ENCODE measurements at regions not wholly inside any gene's neighbourhood (a gene's known extent, or its start where the extent isn't known, plus 50 kb on each side); places are given as distances from the start of the nearest gene placed in this dataset.

GRCh38 chr14:100638211-100638855, 51.1 kb upstream of the BEGAIN start:
- no peak for FAIRE-seq

DNA sequence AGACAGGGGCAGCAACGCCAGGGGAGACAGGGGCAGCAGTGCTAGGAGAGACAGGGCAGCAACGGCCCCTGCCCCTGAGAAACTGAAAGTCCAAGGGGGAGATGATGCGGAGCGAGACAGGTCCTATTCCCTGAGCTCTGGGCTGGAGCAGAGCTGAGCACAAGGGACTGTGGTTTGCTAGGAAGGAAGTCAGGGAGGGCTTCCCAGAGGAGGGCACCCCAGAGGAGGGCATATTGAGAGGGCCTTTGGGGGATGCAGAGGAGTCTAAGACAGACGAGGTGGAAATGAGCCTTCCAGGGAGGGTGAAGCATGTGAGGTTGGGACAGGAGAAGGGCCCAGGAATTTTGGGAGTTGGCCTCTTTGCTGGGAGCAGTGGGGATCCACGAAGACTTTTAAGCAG, 52.1 kb upstream of the BEGAIN start:
- FAIRE-seq = no peak

More at GRCh38 chr14:100638211-100638855, 51.1 kb upstream of the BEGAIN start:
- DNase-seq (ENCODE audit: extremely low spot score, insufficient read length, low read depth) = no peak

DNA sequence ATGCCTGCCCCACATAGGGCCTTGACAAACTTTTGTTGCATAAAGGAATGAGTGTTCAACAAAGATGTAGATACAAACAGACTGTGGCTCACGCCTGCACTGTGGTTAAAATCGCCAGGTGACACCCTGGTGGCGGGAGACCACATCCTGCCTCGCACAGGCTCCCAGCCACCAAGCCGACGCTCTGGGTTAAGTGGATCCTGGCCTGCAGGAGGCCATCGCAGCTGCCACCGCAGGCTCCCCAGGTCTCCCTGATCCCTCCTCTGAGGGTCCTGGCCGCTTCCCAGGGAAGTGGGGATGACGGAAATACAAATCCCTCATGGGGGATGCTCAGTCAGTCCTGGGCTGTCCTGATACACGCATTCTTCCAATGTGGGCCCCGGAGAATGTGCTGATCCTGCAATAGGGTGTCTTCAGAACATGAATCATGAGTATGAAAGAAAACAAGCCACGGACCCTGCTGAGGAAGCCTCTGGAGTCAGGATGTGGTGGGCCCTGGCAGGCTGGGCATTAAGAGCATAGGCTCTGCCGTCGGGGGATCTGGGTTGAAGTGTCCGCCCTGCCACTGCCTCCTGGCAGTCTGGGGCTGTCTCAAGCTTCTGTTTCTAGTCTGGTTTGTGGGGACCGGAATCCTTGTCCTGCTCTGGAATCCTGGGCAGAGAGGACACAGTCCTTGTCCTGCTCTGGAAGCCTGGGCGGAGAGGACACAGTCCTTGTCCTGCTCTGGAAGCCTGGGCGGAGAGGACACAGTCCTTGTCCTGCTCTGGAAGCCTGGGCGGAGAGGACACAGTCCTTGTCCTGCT, 53.5 kb upstream of the BEGAIN start:
- FAIRE-seq (peak; percentile 85), DNase-seq (ENCODE audit: extremely low spot score, insufficient read length, low read depth) (peak; percentile 63)

More for the DNA sequence above, 52.1 kb upstream of the BEGAIN start:
- no peak for DNase-seq (ENCODE audit: extremely low spot score, insufficient read length, low read depth)

DNA sequence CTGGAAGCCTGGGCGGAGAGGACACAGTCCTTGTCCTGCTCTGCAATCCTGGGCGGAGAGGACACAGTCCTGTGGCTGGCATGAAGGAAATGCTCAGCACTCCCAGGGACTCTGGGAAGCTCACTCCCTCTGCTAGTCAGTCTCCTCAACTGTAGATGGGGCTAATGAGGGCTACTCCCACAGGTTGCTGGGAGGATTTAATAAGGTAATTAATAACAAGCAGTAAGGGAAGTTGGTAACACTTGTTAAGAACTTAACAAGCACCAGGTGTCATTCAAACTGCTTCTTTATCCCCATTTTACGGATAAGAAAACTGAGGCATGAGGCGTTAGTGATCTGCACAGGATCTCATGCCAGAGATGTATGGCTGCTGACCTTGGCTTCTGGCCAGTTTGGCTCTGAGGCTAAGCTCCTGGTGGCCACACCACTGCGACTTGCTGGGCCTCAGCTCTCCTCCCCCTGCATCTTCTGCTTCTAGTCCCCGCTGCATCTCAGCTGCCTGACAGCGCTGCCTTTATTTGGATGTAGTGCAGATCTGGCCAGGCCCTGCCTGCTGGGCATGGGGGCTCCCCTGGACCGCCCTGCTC, 54.1 kb upstream of the BEGAIN start:
- no peak for DNase-seq (ENCODE audit: extremely low spot score, insufficient read length, low read depth)
- no peak for FAIRE-seq

DNA sequence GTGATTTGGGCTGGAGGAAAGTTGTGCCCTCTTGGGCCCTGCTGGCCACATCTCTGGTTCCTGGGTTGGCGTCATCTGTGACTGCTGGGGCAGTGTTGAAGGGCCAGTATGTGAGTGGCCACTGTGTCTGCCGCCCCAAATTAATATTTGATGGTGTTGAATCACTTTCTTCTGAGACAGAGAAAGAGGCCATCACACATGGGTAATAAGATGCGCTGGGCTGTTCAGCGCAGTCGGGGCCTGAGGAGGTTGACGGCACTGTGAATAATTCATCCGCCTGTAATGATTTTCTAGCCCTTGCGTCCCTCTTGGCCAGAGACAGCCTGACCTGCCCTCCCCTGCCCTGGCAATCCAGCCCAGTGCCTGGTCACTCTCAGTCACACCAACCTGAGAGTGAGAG, 56.2 kb upstream of the BEGAIN start:
- DNase-seq (ENCODE audit: extremely low spot score, insufficient read length, low read depth) = no peak
- FAIRE-seq = no peak

DNA sequence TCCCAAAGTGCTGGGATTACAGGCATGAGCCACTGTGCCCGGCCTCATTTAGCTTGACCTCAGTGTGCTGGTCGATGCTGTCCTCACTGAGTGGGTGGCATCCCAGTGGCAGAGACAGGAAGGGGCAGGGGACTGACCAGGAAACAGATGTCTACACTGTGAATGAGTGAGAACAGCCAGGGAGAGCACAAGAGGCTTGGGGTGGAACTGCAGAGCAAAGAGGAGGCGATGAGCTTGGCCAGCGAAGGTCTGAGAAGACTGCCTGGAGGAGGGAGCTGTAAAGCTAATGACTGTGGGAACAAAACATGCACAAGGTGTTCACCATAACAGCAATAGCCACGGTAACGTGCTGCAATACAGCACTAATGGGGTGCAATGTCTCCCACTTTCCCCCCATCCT, 57.2 kb upstream of the BEGAIN start:
- no peak for DNase-seq (ENCODE audit: extremely low spot score, insufficient read length, low read depth)
- FAIRE-seq = no peak

GRCh38 chr14:100644784-100645183, 57.6 kb upstream of the BEGAIN start:
- DNase-seq (ENCODE audit: extremely low spot score, insufficient read length, low read depth) (no peak), FAIRE-seq (no peak)

DNA sequence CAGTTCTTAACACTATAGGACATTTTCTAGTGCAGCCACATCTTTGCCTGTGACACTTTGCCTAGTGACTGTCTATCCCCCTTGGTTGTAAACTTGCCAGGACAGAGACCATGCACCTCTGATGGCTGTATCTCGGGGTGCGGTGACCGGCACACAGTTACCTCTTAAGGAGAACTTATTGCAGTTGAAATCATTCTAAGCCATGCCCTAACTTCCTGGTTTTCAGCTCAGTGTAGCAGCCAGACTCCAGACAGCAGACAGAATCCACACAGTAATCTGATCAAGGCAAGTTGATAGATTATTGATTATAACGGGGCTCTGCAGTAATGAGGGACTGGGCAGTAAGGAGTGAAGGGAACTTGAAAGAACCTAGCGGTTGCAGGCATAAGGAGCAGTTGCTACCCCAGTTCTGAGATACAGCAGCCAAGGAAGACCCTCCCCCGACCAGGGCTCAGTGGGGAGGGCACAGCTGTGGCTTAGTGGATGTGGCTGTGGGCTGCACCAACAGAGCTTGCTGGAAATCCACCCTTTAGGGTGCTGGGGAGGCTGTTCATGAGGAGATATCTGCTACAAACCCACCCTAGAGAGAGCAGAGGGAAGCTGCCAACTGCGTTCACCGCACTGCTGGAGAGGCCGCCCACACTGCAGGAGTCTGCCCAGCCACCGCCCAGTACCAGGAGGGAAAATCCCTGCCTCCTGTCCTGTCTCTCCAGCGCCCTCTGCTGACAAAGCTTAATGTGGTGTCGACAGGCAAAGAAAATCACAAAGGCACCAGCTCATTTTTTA, 58.2 kb upstream of the BEGAIN start:
- FAIRE-seq = peak; percentile 83
- DNase-seq (ENCODE audit: extremely low spot score, insufficient read length, low read depth) = peak; percentile 59

DNA sequence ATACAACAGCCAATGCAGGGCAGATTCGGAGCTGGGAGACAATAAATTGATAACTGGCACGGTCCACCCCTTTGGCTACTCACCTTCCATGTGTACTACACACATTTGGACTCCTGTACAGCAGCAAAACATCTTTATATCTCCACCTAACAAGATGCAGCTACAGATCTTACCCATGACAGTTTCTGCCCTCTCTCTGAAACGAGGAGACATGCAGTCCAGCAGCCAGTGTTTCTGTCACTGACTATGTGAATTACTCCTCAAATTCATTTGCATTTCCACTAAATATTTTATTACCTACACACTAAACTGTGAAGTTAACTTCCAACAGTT, 58.7 kb upstream of the BEGAIN start:
- FAIRE-seq (no peak), DNase-seq (ENCODE audit: extremely low spot score, insufficient read length, low read depth) (no peak)

DNA sequence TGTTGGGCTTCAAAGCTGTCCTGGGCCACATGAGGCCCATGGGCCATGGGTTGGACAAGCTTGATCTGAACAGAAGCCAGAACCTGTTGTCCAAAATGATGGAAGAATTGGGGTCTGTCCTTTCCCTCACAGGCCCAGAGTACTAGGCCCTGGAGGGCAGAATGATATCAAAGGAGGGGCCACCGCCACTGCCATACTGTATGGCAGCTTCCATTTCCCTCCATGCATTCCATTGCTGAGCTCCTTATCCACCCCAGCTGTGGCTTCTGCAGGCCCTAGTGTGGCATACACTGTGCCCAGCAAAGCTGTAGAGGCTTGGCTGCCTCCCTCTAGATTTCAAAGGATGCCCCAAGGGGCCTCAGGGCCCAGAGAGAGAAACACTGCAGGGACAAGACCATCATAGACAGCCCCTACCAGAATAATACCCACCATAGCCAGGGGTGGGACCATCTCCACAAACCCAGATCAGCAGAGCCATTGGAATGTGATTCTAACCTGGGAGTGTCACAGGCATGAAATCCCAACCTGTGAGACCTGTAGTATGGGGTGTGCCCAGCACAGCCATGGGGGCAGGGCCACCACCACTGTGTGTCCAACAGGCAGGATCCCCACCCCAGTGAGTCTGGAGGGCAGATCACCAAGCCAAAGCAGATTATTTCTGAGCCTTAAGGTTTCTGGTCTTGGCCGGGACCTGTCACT, 61.4 kb upstream of the BEGAIN start:
- DNase-seq (ENCODE audit: extremely low spot score, insufficient read length, low read depth) (no peak), FAIRE-seq (no peak)

GRCh38 chr14:100649173-100649519, 61.9 kb upstream of the BEGAIN start:
- no peak for FAIRE-seq
- no peak for DNase-seq (ENCODE audit: extremely low spot score, insufficient read length, low read depth)

DNA sequence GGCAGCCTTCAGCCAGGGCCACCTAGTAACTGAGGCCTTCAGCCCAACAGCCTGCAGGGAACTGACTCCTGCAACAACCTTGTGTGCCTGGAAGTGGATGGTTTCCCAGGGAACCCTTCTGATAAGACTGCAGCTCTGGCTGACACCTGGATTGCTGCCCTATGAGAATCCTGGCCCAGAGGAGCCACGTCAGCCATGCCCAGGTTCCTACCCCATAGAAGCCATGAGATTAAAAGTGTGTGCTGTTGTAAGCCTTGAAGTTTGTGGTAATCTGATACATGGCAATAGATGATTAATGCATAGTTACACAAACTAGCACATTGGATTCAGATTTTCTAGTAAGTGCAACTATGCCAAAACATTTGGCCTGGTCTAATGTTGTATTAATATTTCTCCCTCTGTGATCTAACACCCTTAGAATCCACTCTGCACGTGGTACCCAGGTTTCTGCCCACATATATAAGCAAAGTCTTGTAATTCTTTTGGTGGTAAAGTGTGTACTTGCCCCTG, 64.8 kb upstream of the BEGAIN start:
- FAIRE-seq (no peak), DNase-seq (ENCODE audit: extremely low spot score, insufficient read length, low read depth) (no peak)

DNA sequence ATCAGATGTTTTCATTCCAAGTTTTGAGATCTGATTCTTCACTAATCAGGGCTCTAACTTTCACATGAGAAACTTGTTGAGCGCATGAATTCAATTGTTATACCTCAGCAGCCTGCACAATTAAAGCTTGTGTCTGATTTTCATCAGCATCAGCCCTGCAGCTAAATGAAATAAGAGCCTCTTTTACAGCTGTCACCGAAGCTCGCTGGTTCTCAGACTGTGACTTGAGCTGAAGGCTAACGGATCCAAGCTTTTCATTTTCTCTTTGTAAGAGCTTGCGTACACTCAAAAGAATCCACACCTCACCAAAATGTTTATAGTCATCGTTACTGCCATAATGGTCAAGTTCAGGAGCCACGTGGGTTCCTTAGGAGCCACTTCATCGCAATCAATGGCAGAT, 65.5 kb upstream of the BEGAIN start:
- DNase-seq (ENCODE audit: extremely low spot score, insufficient read length, low read depth) (no peak), FAIRE-seq (no peak)

DNA sequence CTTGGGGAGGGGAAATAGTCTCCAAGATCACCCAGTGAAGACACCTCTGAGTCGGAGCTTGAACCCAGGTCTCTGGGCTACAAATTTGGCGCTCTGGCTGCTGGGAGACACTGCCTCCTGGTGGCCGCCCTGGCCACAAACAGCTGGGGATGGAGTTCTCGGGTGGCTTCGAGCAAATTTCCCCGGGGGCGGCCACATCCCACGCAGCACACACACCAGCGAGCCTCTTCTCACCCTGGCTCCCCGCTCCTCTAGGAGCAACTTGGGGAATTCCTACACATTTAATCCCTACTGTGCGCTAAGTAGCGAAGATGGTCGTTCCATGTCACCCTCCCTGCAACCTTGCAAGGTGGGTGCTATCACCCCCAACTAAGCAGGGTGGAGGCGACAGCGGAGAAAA, 66.2 kb upstream of the BEGAIN start:
- no peak for FAIRE-seq

GRCh38 chr14:100654025-100654813, 67.0 kb upstream of the BEGAIN start:
- DNase-seq (ENCODE audit: extremely low spot score, insufficient read length, low read depth) (no peak), FAIRE-seq (no peak)

More for the DNA sequence above, 66.2 kb upstream of the BEGAIN start:
- no peak for DNase-seq (ENCODE audit: extremely low spot score, insufficient read length, low read depth)

- no peak for FAIRE-seq
- peak; percentile 35 for DNase-seq (ENCODE audit: extremely low spot score, insufficient read length, low read depth)
Measured at GRCh38 chr14:100654814-100655740, 67.9 kb upstream of the BEGAIN start.

DNA sequence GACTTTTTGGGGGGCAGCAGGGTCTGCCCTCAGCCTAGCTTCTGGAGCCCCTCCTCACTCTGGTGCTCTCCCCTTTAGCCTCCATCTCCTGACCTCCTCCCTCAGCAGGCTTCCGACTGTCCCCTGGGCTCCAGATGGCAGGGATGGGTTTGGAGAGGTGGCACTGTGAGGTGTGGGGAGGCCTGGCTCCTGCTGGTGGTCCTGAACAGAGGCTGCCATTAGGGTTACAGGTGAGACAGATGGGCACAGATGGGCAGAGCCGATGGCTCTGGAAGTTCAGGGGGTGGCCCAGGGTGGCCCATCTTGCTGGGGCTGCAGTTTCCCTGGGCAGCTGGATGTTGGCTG, 68.5 kb upstream of the BEGAIN start:
- FAIRE-seq (no peak), DNase-seq (ENCODE audit: extremely low spot score, insufficient read length, low read depth) (no peak)

- no peak for DNase-seq (ENCODE audit: extremely low spot score, insufficient read length, low read depth)
- no peak for FAIRE-seq
Measured at GRCh38 chr14:100656996-100657395, 69.7 kb upstream of the DLK1 start.
